MCF 10A (cell line): ENCODE measurements at regions not wholly inside any gene's neighbourhood (a gene's known extent, or its start where the extent isn't known, plus 50 kb on each side); places are given as distances from the start of the nearest gene placed in this dataset.

ENCODE experiments used
- BruUV-seq: library from RNA; stranded (reverse); fragments of 400-500 nt; replicated peaks from 2 replicates; lab custom pipeline; 2021; lab: Mats Ljungman, UMichigan
- CTCF ChIA-PET: fragments of 300-600 bp; sonication (Branson Sonifier 250); formaldehyde crosslinking; extraction: SDS; loops from one replicate; lab custom pipeline; 2021; ENCODE audit warnings: antibody characterized with exemption, inconsistent platforms; lab: Yijun Ruan, JAX
- POLR2A ChIA-PET: fragments of 300-600, 350-650 bp; sonication (Branson Sonifier 250); formaldehyde crosslinking; extraction: SDS; loops from one replicate; lab custom pipeline; 2020; ENCODE audit warnings: antibody characterized with exemption, inconsistent platforms; lab: Yijun Ruan, JAX
- DNase-seq: peaks from one replicate; pipeline ENCODE4 v3.0.0-alpha.2; 2018; ENCODE audit not compliant: unreplicated experiment
- H3K27ac Mint-ChIP-seq: one replicate; pipeline ENCODE4 v1.8.0; 2022; ENCODE audit warnings: mild to moderate bottlenecking, low read depth, mixed read lengths; ENCODE audit not compliant: unreplicated experiment
- H3K27me3 Mint-ChIP-seq: one replicate; pipeline ENCODE4 v1.8.0; 2022; ENCODE audit warnings: mixed read lengths; ENCODE audit not compliant: insufficient read depth, unreplicated experiment
- H3K36me3 Mint-ChIP-seq: one replicate; pipeline ENCODE4 v1.8.0; 2022; ENCODE audit warnings: mild to moderate bottlenecking, moderate library complexity, mixed read lengths; ENCODE audit not compliant: insufficient read depth, unreplicated experiment
- H3K4me1 Mint-ChIP-seq: one replicate; pipeline ENCODE4 v1.8.0; 2022; ENCODE audit warnings: mixed read lengths; ENCODE audit not compliant: insufficient read depth, unreplicated experiment
- H3K4me3 Mint-ChIP-seq: one replicate; pipeline ENCODE4 v1.8.0; 2022; ENCODE audit warnings: mild to moderate bottlenecking, moderate library complexity, mixed read lengths; ENCODE audit not compliant: unreplicated experiment
- H3K9me3 Mint-ChIP-seq: one replicate; pipeline ENCODE4 v1.8.0; 2022; ENCODE audit warnings: mixed read lengths; ENCODE audit not compliant: unreplicated experiment
- CTCF ChIP-seq: fragments of 200-600 bp; IDR thresholded peaks from one replicate; pipeline ENCODE4 v1.8.0; 2022; ENCODE audit warnings: antibody characterized with exemption, mild to moderate bottlenecking; ENCODE audit not compliant: unreplicated experiment
- intact Hi-C: fragments of 100-400 bp; cut with micrococcal nuclease; formaldehyde crosslinking; loops from 2 replicates; pipeline ENCODE4 v1.14.1; 2022

- Mint-ChIP-seq H3K27ac (no peak overlapping the region), H3K9me3 (no peaks in the 10 kb centered on the region), H3K27me3 (no peaks in the 10 kb centered on the region), H3K4me3 (no peak overlapping the region), H3K4me1 (no peaks in the 10 kb centered on the region), H3K36me3 (no peaks in the 10 kb centered on the region)
- POLR2A ChIA-PET, result no interaction called here
- TF ChIP-seq CTCF, result no peak
- intact Hi-C loops, result no loop called here
- DNase-seq, result no peak
- BruUV-seq, result no TSS peak
- CTCF ChIA-PET, result interaction anchor here (0.7 kb wide), 1 partner anchor 59 kb away, joined by 3 read pairs; no protein-coding TSS in a partner anchor
Measured at GRCh38 chr9:82467436-82467835, 478.9 kb downstream of the SPATA31D1 start.

- no peaks in the 10 kb centered on the region for H3K9me3 Mint-ChIP-seq
- BruUV-seq, result no TSS peak
- H3K27ac Mint-ChIP-seq, result no peak overlapping the region
- no peaks in the 10 kb centered on the region for H3K36me3 Mint-ChIP-seq
- intact Hi-C loops, result no loop called here
- no peak for DNase-seq
- TF ChIP-seq CTCF, result no peak
- CTCF ChIA-PET, result interaction anchor here (0.6 kb wide), 1 partner anchor 132 kb away, joined by 3 read pairs; no protein-coding TSS in a partner anchor
- POLR2A ChIA-PET, result interaction anchor here (0.6 kb wide), 1 partner anchor 71 kb away, joined by 3 read pairs; no protein-coding TSS in a partner anchor
- no peaks in the 10 kb centered on the region for H3K27me3 Mint-ChIP-seq
- no peaks in the 10 kb centered on the region for H3K4me1 Mint-ChIP-seq
- H3K4me3 Mint-ChIP-seq, result no peak overlapping the region
Measured at GRCh38 chr9:82474235-82474634, 485.7 kb downstream of the SPATA31D1 start.

- ChIA-PET CTCF (interaction anchor here (0.7 kb wide), 1 partner anchor 13 kb away, joined by 3 read pairs; no protein-coding TSS in a partner anchor), POLR2A (no interaction called here)
- no TSS peak for BruUV-seq
- Mint-ChIP-seq H3K9me3 (no peaks in the 10 kb centered on the region), H3K4me1 (no peaks in the 10 kb centered on the region), H3K27ac (no peak overlapping the region), H3K4me3 (no peak overlapping the region), H3K27me3 (no peaks in the 10 kb centered on the region), H3K36me3 (no peaks in the 10 kb centered on the region)
- no peak for TF ChIP-seq CTCF
- intact Hi-C loops, result no loop called here
- no peak for DNase-seq
Measured at GRCh38 chr9:82475584-82476301, 487.2 kb downstream of the SPATA31D1 start.

GRCh38 chr9:82480921-82481320, 492.3 kb downstream of the SPATA31D1 start:
- CTCF ChIA-PET, result interaction anchor here (0.6 to 0.7 kb wide), 2 partner anchors 9 to 20 kb away, joined by 3 to 5 read pairs; no protein-coding TSS in a partner anchor
- intact Hi-C loops, result no loop called here
- no peak for DNase-seq
- Mint-ChIP-seq H3K4me3 (no peak overlapping the region), H3K27me3 (peaks cover 9% of the 10 kb centered on the region), H3K36me3 (no peaks in the 10 kb centered on the region), H3K4me1 (no peaks in the 10 kb centered on the region), H3K9me3 (no peaks in the 10 kb centered on the region), H3K27ac (no peak overlapping the region)
- no peak for TF ChIP-seq CTCF
- BruUV-seq, result no TSS peak
- POLR2A ChIA-PET, result interaction anchor here (0.7 kb wide), 2 partner anchors 9 to 191 kb away, joined by 3 read pairs; no protein-coding TSS in a partner anchor
